HEK293 (cell line): ENCODE measurements at regions not wholly inside any gene's neighbourhood (a gene's known extent, or its start where the extent isn't known, plus 50 kb on each side); places are given as distances from the start of the nearest gene placed in this dataset.

Source experiments
- CTCF ChIP-seq: fragments of 450-650 bp; formaldehyde crosslinking; IDR thresholded peaks from 2 replicates; pipeline ENCODE4 v1.5.1; 2016; ENCODE audit warnings: missing biosample characterization, missing genetic modification characterization
- KLF16 ChIP-seq: fragments of 450-650 bp; formaldehyde crosslinking; IDR thresholded peaks from 2 replicates; pipeline ENCODE4 v1.5.1; 2017; ENCODE audit warnings: missing biosample characterization, missing genetic modification characterization
- SCRT1 ChIP-seq: fragments of 450-650 bp; formaldehyde crosslinking; IDR thresholded peaks from 2 replicates; pipeline ENCODE4 v1.5.1; 2016; ENCODE audit warnings: missing biosample characterization, missing genetic modification characterization, borderline replicate concordance

- TF ChIP-seq CTCF (tag by site-specific recombination), result no peak
- no peak for TF ChIP-seq SCRT1
- no peak for TF ChIP-seq KLF16 (tag by site-specific recombination)
These were observed 117.7 kb upstream of the BACH2 start for GRCh38 chr6:90414352-90414751.
